OCI-LY7 (cell line): ENCODE measurements at regions not wholly inside any gene's neighbourhood (a gene's known extent, or its start where the extent isn't known, plus 50 kb on each side); places are given as distances from the start of the nearest gene placed in this dataset.

ENCODE experiments used
- BruUV-seq: library from RNA; stranded (reverse); fragments of 400-500 nt; replicated peaks from 2 replicates; lab custom pipeline; 2021; lab: Mats Ljungman, UMichigan
- CTCF ChIA-PET: fragments of 300-600 bp; sonication (Branson Sonifier 250); formaldehyde crosslinking; loops from one replicate; lab custom pipeline; 2022; ENCODE audit warnings: antibody characterized with exemption; ENCODE audit not compliant: unreplicated experiment; lab: Charles Lee
- POLR2A ChIA-PET: fragments of 300-600 bp; sonication (Branson Sonifier 250); formaldehyde crosslinking; loops from one replicate; lab custom pipeline; 2022; ENCODE audit warnings: antibody characterized with exemption; lab: Charles Lee
- DNase-seq: peaks from one replicate; pipeline ENCODE4 v3.0.0-alpha.2; 2015; ENCODE audit warnings: low spot score
- H2AFZ ChIP-seq: fragments of 200-600 bp; sonication (generic), shearing (Covaris generic); 2 replicates; pipeline ENCODE4 v1.6.1; 2014; ENCODE audit warnings: mild to moderate bottlenecking, antibody characterized with exemption, low read length, moderate library complexity
- H3K27ac ChIP-seq: fragments of 200-600 bp; sonication (generic); 2 replicates; pipeline ENCODE4 v1.5.1; 2014; ENCODE audit warnings: mixed run types, low read depth, mild to moderate bottlenecking, moderate library complexity, low read length, inconsistent platforms; ENCODE audit not compliant: poor library complexity, severe bottlenecking
- H3K36me3 ChIP-seq: fragments of 200-600 bp; sonication (generic); 2 replicates; pipeline ENCODE4 v1.6.1; 2014; ENCODE audit warnings: mild to moderate bottlenecking, antibody characterized with exemption, low read length, moderate library complexity, mixed read lengths; ENCODE audit not compliant: insufficient read depth
- H3K4me1 ChIP-seq: fragments of 200-600 bp; sonication (generic); 2 replicates; pipeline ENCODE4 v1.5.1; 2014; ENCODE audit warnings: mild to moderate bottlenecking, low read length; ENCODE audit not compliant: insufficient read depth, poor library complexity, severe bottlenecking
- H3K4me2 ChIP-seq: fragments of 200-600 bp; sonication (generic); 2 replicates; pipeline ENCODE4 v1.6.1; 2014; ENCODE audit warnings: mild to moderate bottlenecking, low read length
- H3K4me3 ChIP-seq: fragments of 200-600 bp; sonication (generic); 2 replicates; pipeline ENCODE4 v1.5.1; 2014; ENCODE audit warnings: mild to moderate bottlenecking, low read depth, low read length; ENCODE audit not compliant: poor library complexity, severe bottlenecking
- H3K79me2 ChIP-seq: fragments of 200-600 bp; sonication (generic); 2 replicates; pipeline ENCODE4 v1.6.1; 2016; ENCODE audit warnings: low read depth, mild to moderate bottlenecking, low read length, moderate library complexity, mixed read lengths; ENCODE audit not compliant: insufficient read depth
- H3K9me2 ChIP-seq: fragments of 200-600 bp; sonication (generic); 2 replicates; pipeline ENCODE4 v1.6.1; 2016; ENCODE audit warnings: mild to moderate bottlenecking, low read length, mixed read lengths; ENCODE audit not compliant: insufficient read depth
- H3K9me3 ChIP-seq: fragments of 200-600 bp; sonication (generic); 2 replicates; pipeline ENCODE4 v1.6.1; 2014; ENCODE audit warnings: mild to moderate bottlenecking, mixed run types, low read length, mixed read lengths
- H4K20me1 ChIP-seq: fragments of 200-600 bp; sonication (generic); 2 replicates; pipeline ENCODE4 v1.6.1; 2014; ENCODE audit warnings: mild to moderate bottlenecking, antibody characterized with exemption, low read length, moderate library complexity, mixed read lengths; ENCODE audit not compliant: insufficient read depth
- CTCF ChIP-seq: fragments of 200-600 bp; sonication (generic); conservative IDR thresholded peaks from 2 replicates; pipeline ENCODE4 v1.5.1; 2014; ENCODE audit warnings: mild to moderate bottlenecking, antibody characterized with exemption, low read length, moderate library complexity, mixed read lengths
- EZH2phosphoT487 ChIP-seq: fragments of 200-600 bp; sonication (generic); IDR thresholded peaks from 2 replicates; pipeline ENCODE4 v1.6.1; 2018; ENCODE audit warnings: low read depth, borderline replicate concordance, mild to moderate bottlenecking, mixed run types, antibody characterized with exemption, low read length, moderate library complexity, mixed read lengths
- intact Hi-C: fragments of 100-400 bp; cut with micrococcal nuclease; formaldehyde crosslinking; loops from one replicate; pipeline ENCODE4 v1.10.0; 2022; ENCODE audit not compliant: unreplicated experiment

GRCh38 chr2:118223511-118223991, 135.3 kb downstream of the INSIG2 start:
- H3K36me3 ChIP-seq, result no peaks in the 10 kb centered on the region
- H2AFZ ChIP-seq, result no peak overlapping the region; the same call in 1 of the 2 replicates
- H3K9me3 ChIP-seq, result no peaks in the 10 kb centered on the region
- no peak overlapping the region for H3K27ac ChIP-seq
- no TSS peak for BruUV-seq
- H3K79me2 ChIP-seq, result no peaks in the 10 kb centered on the region
- DNase-seq, result peak; percentile 10
- H3K4me3 ChIP-seq, result peak overlapping the region; percentile 47
- H4K20me1 ChIP-seq, result no peaks in the 10 kb centered on the region
- intact Hi-C loops, result loop anchor here (2.0 kb wide), 2 partner anchors 631 to 641 kb away; no protein-coding TSS in a partner anchor
- no peaks in the 10 kb centered on the region for H3K9me2 ChIP-seq
- H3K4me2 ChIP-seq, result peak overlapping the region; percentile 68
- H3K4me1 ChIP-seq, result peaks cover 4% of the 10 kb centered on the region
- CTCF ChIA-PET, result no interaction called here
- POLR2A ChIA-PET, result no interaction called here
- TF ChIP-seq CTCF, result no peak
- no peak; the same call in 1 of the 2 replicates for TF ChIP-seq EZH2phosphoT487

GRCh38 chr2:118222672-118223421, 134.6 kb downstream of the INSIG2 start:
- Histone ChIP-seq H3K4me2 (0 out of 2 replicates have a peak overlapping the region, but pooled peaks have one; percentile 68), H2AFZ (no peak overlapping the region), H3K4me3 (no peak overlapping the region), H3K27ac (no peak overlapping the region), H3K79me2 (no peaks in the 10 kb centered on the region), H3K9me2 (no peaks in the 10 kb centered on the region), H3K36me3 (no peaks in the 10 kb centered on the region), H4K20me1 (no peaks in the 10 kb centered on the region), H3K4me1 (peaks cover 4% of the 10 kb centered on the region), H3K9me3 (no peaks in the 10 kb centered on the region)
- ChIA-PET CTCF (interaction anchor here (0.5 kb wide), 1 partner anchor 31 kb away, joined by 4 read pairs; no protein-coding TSS in a partner anchor), POLR2A (no interaction called here)
- TF ChIP-seq CTCF, result no peak
- TF ChIP-seq EZH2phosphoT487, result no peak; the same call in 1 of the 2 replicates
- intact Hi-C loops, result loop anchor here (2.0 kb wide), 2 partner anchors 632 to 642 kb away; no protein-coding TSS in a partner anchor
- DNase-seq, result no peak
- BruUV-seq, result no TSS peak

- no peaks in the 10 kb centered on the region for H3K9me3 ChIP-seq
- no peak overlapping the region for H3K4me3 ChIP-seq
- POLR2A ChIA-PET, result interaction anchor here (0.6 kb wide), 1 partner anchor 249 kb away, joined by 3 read pairs; no protein-coding TSS in a partner anchor
- no peaks in the 10 kb centered on the region for H4K20me1 ChIP-seq
- intact Hi-C loops, result loop anchor here (2.0 kb wide), 2 partner anchors 633 to 643 kb away; no protein-coding TSS in a partner anchor
- no peak for TF ChIP-seq EZH2phosphoT487
- TF ChIP-seq CTCF, result peak; percentile 57
- no peak overlapping the region for H3K27ac ChIP-seq
- no TSS peak for BruUV-seq
- H3K36me3 ChIP-seq, result no peaks in the 10 kb centered on the region
- H3K4me1 ChIP-seq, result peaks cover 4% of the 10 kb centered on the region
- CTCF ChIA-PET, result interaction anchor here (0.5 kb wide), 1 partner anchor 30 kb away, joined by 4 read pairs; no protein-coding TSS in a partner anchor
- no peaks in the 10 kb centered on the region for H3K9me2 ChIP-seq
- no peaks in the 10 kb centered on the region for H3K79me2 ChIP-seq
- H2AFZ ChIP-seq, result no peak overlapping the region
- no peak overlapping the region for H3K4me2 ChIP-seq
- DNase-seq, result no peak
Measured at GRCh38 chr2:118222273-118222594, 134.0 kb downstream of the INSIG2 start.
